ENCODE measurements at regions not wholly inside any gene's neighbourhood (a gene's known extent, or its start where the extent isn't known, plus 50 kb on each side); places are given as distances from the start of the nearest gene placed in this dataset.

DNA sequence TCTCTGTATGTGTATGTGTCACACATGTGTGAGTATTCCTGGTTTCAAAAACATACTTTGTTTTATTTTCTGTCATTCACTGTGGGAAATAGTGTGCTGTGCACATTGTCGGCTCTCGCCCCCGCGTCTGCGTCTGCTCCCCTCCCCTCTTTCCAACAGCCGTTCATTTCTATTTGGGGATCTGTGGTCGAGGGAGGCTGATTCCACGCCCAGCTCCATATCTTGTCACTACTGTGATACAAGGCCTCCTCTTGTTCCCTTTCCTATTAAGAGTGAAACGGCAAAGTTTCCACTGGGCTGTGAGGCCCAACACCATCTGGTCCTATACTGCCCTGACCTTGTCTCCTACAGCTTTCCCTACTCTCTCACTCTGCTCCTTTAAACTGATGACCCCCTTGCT is 172.5 kb upstream of the LRIG1 start:
- DNase-seq (ENCODE audit: low spot score), result no peak

DNA sequence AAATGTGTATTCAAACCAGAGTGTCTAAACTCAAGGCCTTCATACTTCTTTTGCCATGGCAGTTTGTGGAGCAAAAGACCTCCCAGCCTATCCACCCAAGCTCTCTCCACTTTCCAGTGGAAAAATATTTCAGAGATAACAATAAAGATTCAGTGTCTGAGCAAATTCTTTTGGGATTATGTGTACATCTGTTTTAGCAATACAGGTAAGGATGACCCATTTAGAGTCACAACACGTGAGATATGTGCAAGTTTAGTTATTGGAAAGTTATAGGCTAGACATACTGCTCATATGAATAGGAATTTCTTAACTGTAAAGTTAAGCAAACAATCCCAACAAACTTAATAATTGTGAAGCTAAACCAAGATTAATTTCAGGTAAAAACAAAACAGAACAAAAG is 174.5 kb upstream of the LRIG1 start:
- no peak for DNase-seq (ENCODE audit: low spot score)

DNA sequence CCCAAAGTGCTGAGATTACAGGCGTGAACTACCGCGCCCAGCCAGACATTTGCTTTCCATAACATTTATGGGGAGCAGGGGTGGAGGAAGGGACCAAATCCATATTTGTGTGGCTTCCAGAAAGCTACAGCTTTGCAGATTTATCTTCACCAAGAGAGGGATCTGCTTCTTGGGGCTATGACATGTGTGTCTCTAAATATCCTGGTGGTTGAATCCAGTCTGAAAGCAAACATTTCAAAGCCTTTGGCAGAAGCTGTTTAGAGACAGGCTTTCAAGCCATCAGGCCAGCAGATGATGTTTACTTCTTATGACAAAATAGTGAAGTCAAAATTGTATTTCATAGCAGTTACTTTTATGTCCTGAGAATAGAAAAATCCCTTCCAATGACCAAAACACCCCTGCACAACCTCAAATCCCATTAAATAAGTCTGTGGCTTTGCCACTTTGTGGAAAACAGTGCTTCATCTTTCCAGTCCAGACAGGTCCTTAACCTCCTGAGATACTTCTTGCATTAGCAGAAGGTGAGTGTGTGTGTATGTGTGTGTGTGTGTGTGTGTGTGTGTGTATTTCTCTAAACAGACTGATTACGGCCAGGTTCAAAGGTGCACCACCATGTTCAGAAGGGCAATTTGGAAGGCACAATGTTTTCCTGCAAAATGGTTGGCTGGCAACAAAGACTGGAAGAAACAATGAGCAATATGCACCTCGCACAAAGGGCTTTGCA is 191.4 kb upstream of the LRIG1 start:
- no peak for DNase-seq (ENCODE audit: low spot score)

DNA sequence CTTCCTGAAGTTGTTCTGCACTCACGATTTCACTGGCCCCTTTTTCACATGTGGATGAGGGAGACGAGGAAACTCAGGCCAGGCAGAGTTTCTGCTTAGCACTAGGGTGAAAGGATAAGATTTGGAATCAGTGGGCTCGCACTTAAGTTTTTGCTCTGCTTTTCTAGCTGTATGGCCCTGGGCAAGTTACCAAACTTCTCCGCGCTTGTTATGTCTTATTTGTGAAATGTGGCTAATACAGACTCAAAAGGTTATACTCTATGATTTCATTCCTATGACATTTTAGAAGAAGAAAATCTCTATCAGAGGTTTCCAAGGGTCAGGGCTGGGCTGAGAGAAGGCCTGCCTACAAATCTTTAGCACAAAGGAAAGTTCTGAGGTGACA is 191.9 kb upstream of the LRIG1 start:
- DNase-seq (ENCODE audit: low spot score), result no peak

DNA sequence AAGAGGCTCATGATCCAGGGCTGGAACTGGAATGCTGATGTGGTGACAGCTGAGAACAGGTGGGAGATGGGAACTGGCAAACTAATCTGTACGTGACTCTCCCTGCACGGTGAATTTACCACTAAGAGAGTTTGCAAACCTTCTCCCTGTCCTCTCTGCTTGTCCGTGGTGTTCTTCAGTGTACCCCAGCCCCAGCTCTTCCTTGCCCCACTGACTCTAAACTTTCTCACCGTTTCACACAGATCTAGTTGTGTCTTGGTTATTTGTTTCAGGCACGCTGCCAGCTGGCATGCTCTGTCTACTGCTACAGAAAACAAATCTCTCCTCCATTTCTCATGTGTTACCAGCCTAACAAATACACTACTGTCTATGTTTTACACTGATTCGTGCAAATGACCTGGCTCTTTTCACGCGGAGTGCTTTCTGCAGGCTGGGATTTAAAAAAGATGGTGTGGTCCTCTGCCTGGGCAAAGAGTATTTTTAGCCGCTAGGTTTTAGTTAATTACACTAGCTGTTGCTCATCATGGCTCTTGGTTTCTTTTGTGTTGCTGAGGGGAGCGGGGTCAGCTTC is 192.7 kb upstream of the LRIG1 start:
- no peak for DNase-seq (ENCODE audit: low spot score)

DNA sequence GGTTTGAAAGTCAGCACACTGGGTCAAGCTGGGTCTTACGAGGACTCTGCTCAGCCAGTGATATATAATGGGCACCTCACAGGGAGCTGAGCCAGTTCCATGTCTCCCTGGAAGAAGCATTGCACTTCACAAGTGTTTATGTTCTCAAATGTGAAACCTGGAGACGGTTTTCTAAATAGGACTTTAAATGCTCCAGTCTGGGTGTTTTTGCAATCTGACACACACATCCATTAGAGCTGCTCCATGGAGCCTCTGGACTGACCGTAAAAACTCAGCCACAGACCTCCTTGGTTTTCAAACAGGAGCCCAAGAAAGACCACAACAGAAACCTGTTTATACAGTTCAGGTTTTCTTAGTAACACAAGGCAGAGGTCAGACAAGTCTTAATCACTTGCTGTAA is 201.3 kb upstream of the LRIG1 start:
- no peak for DNase-seq (ENCODE audit: low spot score)

DNA sequence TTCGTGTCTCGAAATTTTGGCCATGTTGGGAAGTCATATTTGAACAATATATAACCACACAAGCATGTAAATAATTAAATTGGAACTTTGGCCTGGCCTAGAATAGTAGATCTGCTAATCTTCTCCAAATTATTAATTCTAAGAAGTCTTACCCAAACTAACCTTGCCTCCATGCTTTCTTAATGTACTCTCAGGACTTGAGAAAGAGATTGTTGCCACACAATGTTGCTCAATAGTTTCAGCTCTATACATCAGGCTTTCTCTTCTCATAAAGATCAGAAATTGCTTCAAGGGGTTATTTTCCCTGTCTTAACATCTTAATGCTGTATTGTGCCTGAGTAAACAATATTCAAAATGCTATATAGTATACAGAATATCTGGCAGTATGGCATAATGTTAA is 202.7 kb upstream of the LRIG1 start:
- no peak for DNase-seq (ENCODE audit: low spot score)

DNA sequence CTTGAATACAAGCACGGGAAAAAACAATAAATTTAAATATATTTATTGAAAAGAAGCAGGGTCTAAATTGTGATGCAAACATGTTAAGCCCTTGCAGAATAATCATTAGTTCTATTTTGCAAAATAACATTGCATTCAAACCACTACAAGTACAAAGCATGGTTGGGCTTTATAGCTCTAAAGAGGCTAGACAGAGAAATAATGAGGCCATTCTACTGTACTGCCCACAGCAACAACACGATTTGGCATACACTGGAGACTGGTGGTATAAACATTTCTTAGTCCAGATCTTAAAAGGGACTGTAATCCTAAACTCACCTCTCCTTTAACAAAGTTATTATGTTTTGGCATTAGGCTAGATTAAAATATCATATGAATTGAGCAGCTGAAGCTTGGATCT is 204.3 kb upstream of the LRIG1 start:
- DNase-seq (ENCODE audit: low spot score), result no peak

DNA sequence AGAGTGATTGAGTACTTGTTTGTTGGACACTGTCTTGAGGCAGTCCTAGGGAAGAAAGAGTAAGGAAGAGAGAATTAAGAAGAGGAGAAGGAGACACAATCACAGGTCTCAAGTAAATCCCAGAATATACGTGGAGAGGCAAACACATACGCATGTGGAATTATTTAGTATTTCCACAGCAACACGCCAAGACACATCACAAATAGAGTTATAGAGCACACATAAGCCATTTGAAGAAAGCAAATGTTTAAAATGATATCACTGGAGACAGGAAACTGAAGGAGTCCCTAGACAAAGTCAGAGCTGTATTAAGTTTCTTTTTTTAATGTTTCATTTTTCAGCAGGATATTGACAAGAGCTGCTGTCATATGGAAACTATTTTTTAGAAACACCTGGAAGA is 206.1 kb upstream of the LRIG1 start:
- DNase-seq (ENCODE audit: low spot score), result no peak

DNA sequence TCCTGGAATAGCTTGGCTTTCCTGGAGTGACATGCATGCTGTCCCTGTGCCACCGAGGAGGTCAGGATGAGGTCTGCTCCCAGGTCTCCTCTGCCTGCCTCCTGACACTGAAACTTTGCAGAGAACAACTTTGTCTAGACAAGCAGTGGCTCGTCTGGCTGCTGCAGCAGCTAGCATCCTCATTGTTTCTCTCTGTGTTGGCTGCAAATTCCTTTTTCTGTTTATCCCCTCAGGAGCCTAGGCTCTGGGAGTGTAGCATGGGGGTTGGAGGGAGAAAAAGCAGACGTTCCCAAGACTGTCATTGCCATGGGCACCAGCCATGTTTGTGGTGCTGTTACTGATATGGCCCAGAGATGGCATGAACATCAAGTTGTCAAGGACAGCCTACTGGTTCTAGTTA is 208.7 kb upstream of the LRIG1 start:
- no peak for DNase-seq (ENCODE audit: low spot score)

DNA sequence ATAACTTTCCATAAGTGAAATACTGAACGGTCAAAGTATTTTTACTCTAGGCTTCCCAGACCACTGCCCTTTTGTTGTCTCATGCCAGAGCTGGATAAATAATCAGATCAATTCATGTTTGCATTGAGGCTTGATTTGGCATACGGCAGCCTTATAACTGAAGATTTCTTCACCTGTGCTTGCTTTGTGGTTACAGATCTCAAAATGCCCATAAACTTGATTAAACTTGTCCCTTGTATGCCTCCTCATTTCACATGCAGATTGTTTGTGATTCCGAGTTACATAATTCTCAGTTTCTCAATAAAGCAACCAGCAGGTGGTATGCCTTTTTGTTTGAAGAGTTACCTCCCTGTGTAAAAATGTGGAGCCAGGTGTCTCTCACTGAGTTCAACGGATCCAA is 211.4 kb upstream of the LRIG1 start:
- no peak for DNase-seq (ENCODE audit: low spot score)

DNA sequence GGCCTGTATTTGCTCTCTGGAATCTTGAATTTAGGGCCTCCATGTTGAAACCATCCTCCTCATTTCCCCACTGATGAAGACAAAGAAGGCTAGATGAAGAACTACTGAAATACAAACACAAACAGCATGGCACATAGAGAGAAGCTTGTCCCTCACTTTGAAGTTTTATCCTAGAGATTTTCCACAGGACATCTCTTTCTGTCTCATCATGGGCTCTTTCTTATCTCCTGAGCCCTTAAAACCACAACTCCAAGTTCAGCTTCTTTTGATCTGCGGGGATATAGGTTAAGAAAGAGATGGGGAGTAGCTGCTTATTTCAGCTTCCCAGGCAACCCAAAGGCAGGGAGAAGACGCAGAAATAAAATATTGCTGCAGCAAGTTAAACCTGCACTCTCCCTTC is 213.1 kb upstream of the LRIG1 start:
- no peak for DNase-seq (ENCODE audit: low spot score)

DNA sequence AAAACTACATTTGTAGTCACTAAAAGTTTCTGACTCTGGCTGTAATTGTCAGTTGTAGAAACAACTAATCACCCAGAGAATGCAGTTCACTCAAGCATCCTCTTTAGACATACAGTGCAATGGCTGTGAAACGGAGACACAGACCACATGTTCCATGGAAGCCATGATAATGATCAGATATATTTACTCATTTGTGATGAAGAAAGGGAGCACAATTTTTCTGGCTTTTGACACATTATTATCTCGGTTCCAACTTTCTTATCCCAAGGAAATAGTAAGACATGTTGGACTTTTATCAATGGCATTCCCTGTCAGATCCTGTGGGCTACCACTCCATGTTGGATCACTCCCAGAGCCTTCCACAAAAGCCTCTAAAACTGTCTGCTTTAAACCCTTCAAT is 215.0 kb upstream of the LRIG1 start:
- DNase-seq (ENCODE audit: low spot score), result no peak

DNA sequence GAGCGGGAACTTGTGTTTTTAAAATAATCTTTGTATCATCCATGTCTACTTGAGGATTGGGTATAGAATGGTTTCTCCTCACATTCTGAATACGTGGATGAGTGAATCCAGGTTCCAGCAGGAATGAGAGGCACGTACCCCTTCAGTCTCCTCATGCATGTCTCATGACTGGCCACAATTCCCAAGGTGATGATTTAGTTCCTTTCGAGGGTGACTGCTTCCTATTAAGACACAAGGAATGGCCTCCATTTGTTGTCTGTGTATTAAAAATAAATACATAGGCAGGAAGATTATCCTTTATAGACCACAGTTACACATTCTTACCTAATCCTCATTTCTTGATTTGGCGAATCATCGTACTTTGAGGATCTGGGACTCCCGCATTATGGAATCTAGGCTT is 217.0 kb upstream of the LRIG1 start:
- DNase-seq (ENCODE audit: low spot score), result no peak

DNA sequence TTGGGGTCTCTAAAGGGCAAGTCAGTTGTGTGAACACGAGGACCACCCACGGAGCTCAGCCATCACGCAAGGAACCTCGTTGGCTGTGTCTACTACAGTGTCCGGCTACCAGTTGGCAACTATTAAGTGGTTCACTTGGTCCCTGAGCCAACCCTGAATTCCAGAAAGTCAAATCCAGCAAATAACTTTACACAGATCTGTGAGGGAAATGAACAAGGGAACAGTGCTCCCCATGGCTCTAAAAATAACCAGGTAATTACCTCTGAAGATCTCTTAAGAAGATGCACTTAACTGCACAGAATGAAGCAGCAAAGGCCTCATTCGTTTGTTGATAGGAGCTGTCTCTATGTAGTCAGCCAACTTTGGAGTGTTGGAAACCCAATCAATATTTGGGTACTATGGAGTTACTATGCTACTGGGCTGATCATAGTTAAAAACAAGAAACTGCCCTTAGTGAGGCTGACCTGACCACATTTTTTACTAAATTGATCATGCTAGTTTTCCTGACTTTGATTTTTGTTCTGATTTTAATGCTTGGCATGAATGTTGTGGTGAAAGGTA is 219.1 kb upstream of the LRIG1 start:
- no peak for DNase-seq (ENCODE audit: low spot score)

DNA sequence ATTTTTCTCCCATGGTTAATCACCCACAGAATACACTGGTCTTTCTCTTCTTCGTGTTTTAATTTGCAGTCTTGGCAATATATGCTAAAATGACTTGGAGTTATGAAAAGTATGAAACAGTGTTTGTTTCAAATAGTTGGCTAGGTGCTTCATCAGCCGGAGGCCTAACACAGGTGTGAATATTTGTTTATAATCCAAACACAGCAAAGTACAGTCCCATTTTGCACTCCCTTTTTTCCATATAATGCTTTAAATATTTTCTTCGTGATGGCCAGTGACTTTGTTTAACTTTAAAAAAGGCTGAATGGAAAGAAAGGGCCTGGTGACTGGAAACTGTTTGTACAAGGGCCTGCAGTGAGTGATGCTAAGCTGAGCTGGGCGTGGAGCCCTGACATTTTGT is 219.7 kb upstream of the LRIG1 start:
- DNase-seq (ENCODE audit: low spot score), result no peak

DNA sequence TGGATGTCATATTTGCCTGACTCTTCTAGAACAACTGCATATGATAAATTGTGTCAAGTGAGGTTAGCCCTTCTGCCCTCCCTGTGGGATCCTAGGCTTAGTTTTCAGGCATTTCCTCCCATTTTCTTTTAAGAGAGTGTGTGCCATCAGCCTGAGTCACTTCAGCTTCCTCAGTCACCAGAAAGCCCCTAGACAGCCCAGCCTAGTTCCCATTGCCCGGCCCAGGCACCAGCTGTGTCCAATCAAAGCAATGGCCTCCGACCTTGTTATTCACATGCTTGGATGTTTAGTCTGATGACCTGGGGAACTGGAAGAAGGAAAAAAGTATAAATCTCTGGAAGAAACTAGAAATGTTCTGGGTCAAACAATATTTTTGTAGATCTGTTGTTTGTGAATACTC is 221.9 kb upstream of the LRIG1 start:
- no peak for DNase-seq (ENCODE audit: low spot score)

DNA sequence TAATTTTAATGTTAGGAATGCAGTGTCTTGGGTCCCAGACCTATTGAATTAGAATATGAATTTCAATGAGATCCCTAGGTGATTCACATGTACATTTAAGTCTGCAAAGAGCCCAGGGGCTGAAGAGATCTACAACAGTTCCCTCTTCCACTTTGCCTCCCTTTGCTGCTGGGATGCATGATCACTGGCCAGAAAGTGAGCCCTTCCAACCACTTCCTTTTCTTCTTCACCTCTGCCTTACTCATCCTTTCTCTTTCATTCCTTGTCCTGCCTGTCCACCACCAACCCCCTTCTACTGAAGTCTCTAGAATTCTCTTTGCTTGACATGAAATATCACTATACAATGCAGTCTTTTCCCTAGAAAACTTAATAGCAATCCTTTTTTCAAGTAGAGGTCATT is 222.4 kb upstream of the LRIG1 start:
- DNase-seq (ENCODE audit: low spot score), result no peak

DNA sequence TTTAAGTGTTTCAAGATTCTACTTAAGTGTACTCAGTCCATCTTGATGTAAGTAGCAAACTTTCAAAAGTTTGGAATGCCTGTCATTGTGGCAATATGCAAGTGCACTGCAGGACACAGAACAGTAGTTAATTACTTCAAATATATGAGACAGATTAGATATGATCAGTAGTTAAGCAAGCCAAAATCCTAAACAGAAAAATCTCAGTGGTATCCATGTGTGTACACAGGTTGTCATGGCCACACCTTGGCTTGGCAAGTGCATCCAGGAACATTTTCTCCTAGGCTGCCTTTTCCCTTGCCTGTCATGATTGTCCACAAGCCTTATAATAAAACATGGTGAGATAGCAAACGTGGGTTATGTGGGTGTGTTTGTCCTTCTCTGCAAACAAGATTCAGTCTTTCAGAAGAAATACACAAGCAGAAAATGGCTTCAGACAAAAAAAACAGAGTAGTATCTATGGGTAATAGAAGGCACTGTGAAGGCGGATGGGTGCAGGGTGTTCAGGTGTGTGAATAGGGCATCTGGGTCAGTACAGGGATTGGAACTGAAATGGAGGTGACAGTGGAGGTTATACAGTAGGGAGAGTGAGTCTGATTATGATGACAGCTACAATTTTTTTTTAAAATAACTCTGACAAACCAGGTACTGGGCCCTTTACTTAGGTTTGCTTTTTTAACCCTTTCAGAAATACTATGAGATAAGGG is 229.0 kb upstream of the LRIG1 start:
- peak; percentile 7 for DNase-seq (ENCODE audit: low spot score)

DNA sequence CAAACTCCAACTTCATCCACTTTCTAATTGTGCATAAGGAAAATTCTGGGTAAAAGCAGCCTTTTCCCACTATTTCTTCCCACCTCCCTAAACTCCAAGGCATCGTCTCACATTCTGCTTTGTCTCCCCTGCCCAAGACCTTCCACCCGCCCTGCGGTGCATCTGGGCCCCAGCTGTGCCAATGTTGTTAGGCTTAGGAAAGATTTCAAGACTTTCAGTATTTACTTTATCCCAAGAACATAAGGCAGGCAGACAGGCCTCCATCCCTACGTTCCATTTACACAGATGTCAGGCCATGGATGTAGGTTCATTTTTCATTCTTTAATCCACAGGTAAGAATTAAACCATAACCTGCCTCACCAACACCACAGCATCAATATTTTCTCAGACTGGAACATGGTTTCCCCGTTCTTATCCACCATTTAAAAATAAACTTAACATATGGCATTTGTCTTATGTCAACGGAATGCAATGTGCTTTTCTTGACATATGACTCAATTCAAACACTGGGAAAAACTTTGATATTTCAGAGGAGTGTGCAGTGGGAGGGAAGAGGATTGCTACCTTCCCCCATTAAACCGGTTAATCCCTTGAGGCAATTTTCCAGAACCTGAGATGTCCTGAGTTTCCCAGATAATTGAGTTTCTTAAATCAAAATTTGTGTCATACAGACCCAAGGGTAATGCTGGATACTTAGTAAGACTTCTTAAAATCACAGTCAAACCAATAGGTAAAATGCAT is 238.0 kb upstream of the LRIG1 start:
- no peak for DNase-seq (ENCODE audit: low spot score)

DNA sequence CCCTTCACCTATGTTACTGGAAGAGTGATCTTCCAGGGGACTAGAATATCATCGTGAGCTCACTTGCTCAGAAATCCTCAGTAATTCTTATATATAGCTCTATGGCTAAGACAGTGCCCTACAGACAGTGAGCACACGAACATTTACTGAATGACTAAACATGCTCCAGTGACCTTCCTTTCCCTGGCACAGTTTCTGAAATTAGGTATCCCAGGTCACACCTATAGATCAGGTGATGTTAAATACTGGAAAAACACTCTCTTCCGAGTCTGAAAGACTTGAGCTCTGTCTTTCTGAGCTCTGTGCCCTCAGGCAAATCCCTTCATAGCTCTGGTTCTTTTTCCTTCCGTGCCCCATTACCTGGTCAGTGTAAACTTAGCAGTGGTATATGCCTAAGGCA is 239.4 kb upstream of the LRIG1 start:
- DNase-seq (ENCODE audit: low spot score), result no peak

DNA sequence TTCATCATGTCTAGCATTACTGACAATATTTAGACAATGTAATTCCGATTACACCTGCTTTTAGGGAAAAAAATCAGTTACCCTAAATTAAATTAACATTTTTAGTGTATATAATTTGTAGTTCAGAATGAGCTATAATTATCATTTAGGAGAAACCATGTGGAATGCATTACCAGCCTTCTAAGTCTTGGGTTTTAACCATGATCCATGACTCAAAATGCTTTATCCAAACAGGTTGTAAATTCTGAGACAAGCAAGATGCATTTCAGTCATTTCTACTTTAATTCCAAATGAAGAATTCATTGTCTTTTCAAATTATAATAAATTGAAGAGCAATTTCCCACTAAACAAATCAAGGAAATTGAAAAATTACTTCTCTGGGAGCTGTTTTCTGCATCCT is 243.7 kb upstream of the LRIG1 start:
- no peak for DNase-seq (ENCODE audit: low spot score)
